KBM-7 (cell line): ENCODE measurements at regions not wholly inside any gene's neighbourhood (a gene's known extent, or its start where the extent isn't known, plus 50 kb on each side); places are given as distances from the start of the nearest gene placed in this dataset.

ENCODE experiments used
- DNase-seq: peaks from one replicate; pipeline ENCODE4 v3.0.0-alpha.2; 2015
- in situ Hi-C: fragments of 300-500 bp; cut with MboI; formaldehyde crosslinking; loops from 2 replicates; pipeline ENCODE4 v1.14.3; 2020; ENCODE audit warnings: low sequenced_read_pairs, low pct_unique_long_range_greater_than_20kb, mixed read lengths

- DNase-seq, result no peak
- in situ Hi-C loops, result no loop called here
Observed at GRCh38 chr10:110426294-110427181, 71.2 kb upstream of the DUSP5 start.

- DNase-seq, result no peak
- in situ Hi-C loops, result no loop called here
Observed at GRCh38 chr10:110429301-110429700, 68.4 kb upstream of the DUSP5 start.

- no peak for DNase-seq
- in situ Hi-C loops, result no loop called here
Observed at GRCh38 chr10:110430340-110431273, 67.1 kb upstream of the DUSP5 start.

GRCh38 chr10:110431659-110432058, 66.0 kb upstream of the DUSP5 start:
- DNase-seq, result no peak
- in situ Hi-C loops, result no loop called here

- in situ Hi-C loops, result no loop called here
Observed at GRCh38 chr10:110432084-110432483, 65.6 kb upstream of the DUSP5 start.

GRCh38 chr10:110432814-110433565, 64.7 kb upstream of the DUSP5 start:
- DNase-seq, result no peak
- in situ Hi-C loops, result no loop called here

More at GRCh38 chr10:110432084-110432483, 65.6 kb upstream of the DUSP5 start:
- no peak for DNase-seq

- no peak for DNase-seq
- in situ Hi-C loops, result no loop called here
Observed at GRCh38 chr10:110433740-110434139, 64.0 kb upstream of the DUSP5 start.

- no peak for DNase-seq
- in situ Hi-C loops, result no loop called here
Observed at GRCh38 chr10:110434489-110435096, 63.1 kb upstream of the DUSP5 start.

GRCh38 chr10:110436554-110437350, 61.0 kb upstream of the DUSP5 start:
- no peak for DNase-seq
- in situ Hi-C loops, result no loop called here

GRCh38 chr10:110437351-110437605, 60.4 kb upstream of the DUSP5 start:
- in situ Hi-C loops, result no loop called here
- no peak for DNase-seq

- in situ Hi-C loops, result no loop called here
- no peak for DNase-seq
Observed at GRCh38 chr10:110437761-110438341, 59.9 kb upstream of the DUSP5 start.

- in situ Hi-C loops, result no loop called here
- no peak for DNase-seq
Observed at GRCh38 chr10:110442746-110443145, 55.0 kb upstream of the DUSP5 start.

GRCh38 chr10:110443239-110444003, 54.3 kb upstream of the DUSP5 start:
- DNase-seq, result no peak
- in situ Hi-C loops, result no loop called here

GRCh38 chr10:110444004-110444337, 53.7 kb upstream of the DUSP5 start:
- no peak for DNase-seq
- in situ Hi-C loops, result no loop called here

GRCh38 chr10:110445871-110446270, 51.8 kb upstream of the DUSP5 start:
- in situ Hi-C loops, result no loop called here
- DNase-seq, result no peak

GRCh38 chr10:110446277-110446676, 51.4 kb upstream of the DUSP5 start:
- DNase-seq, result no peak
- in situ Hi-C loops, result no loop called here

- peak; percentile 32 for DNase-seq
- in situ Hi-C loops, result no loop called here
Observed at GRCh38 chr10:110446954-110447608, 50.6 kb upstream of the DUSP5 start.
